ENCODE measurements at regions not wholly inside any gene's neighbourhood (a gene's known extent, or its start where the extent isn't known, plus 50 kb on each side); places are given as distances from the start of the nearest gene placed in this dataset.

- no peak for TF ChIP-seq CTCF (conservative IDR thresholded peaks at IDR 0.05)
- H3K4me3 Mint-ChIP-seq = no peak overlapping the region
- no peak overlapping the region for H3K27ac Mint-ChIP-seq (ENCODE audit: unreplicated experiment)
- H3K4me1 Mint-ChIP-seq = peaks cover 8% of the 10 kb centered on the region
- H3K27me3 Mint-ChIP-seq (ENCODE audit: low read depth) = no peaks in the 10 kb centered on the region
- peaks cover 21% of the 10 kb centered on the region for H3K36me3 Mint-ChIP-seq (ENCODE audit: low read depth)
- peaks cover 10% of the 10 kb centered on the region for H3K9me3 Mint-ChIP-seq
- no peak for DNase-seq (ENCODE audit: low read depth, low spot score)
Observed at GRCh38 chr4:125420526-125420925, 105.8 kb downstream of the FAT4 start.

DNA sequence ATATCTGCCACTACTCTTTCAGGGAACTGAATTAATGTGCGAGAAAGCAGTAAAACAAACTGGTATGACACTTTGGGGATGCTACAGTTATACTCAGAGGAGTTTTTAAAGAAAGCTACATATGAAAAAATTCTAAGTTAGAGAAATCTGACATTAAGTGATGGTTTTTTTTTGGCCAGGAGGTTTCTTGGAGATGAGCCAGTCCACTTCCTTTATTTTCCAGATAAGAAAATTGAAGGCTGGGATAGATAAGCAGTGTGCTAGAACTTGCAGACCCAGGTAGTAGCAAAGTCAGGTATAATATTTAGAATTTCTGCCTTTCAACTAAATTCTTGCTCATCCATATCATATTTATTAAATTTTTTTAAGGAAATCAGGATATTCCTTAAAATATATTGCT lies 106.8 kb downstream of the FAT4 start:
- no peak for TF ChIP-seq CTCF (conservative IDR thresholded peaks at IDR 0.05)
- no peak for DNase-seq (ENCODE audit: low read depth, low spot score)
- no peak overlapping the region for H3K4me3 Mint-ChIP-seq
- no peaks in the 10 kb centered on the region for H3K27me3 Mint-ChIP-seq (ENCODE audit: low read depth)
- peaks cover 8% of the 10 kb centered on the region for H3K4me1 Mint-ChIP-seq
- peaks cover 8% of the 10 kb centered on the region for H3K9me3 Mint-ChIP-seq
- H3K36me3 Mint-ChIP-seq (ENCODE audit: low read depth) = peaks cover 18% of the 10 kb centered on the region
- H3K27ac Mint-ChIP-seq (ENCODE audit: unreplicated experiment) = no peak overlapping the region

GRCh38 chr4:125423124-125423523 lies 108.4 kb downstream of the FAT4 start:
- no peak for DNase-seq (ENCODE audit: low read depth, low spot score)
- H3K9me3 Mint-ChIP-seq = peaks cover 8% of the 10 kb centered on the region
- peaks cover 18% of the 10 kb centered on the region for H3K36me3 Mint-ChIP-seq (ENCODE audit: low read depth)
- no peak overlapping the region for H3K27ac Mint-ChIP-seq (ENCODE audit: unreplicated experiment)
- no peaks in the 10 kb centered on the region for H3K27me3 Mint-ChIP-seq (ENCODE audit: low read depth)
- peaks cover 8% of the 10 kb centered on the region for H3K4me1 Mint-ChIP-seq
- no peak overlapping the region for H3K4me3 Mint-ChIP-seq
- no peak for TF ChIP-seq CTCF (conservative IDR thresholded peaks at IDR 0.05)

GRCh38 chr4:125428832-125429231 lies 114.1 kb downstream of the FAT4 start:
- no peak for TF ChIP-seq CTCF (conservative IDR thresholded peaks at IDR 0.05)
- no peaks in the 10 kb centered on the region for H3K27me3 Mint-ChIP-seq (ENCODE audit: low read depth)
- peaks cover 2% of the 10 kb centered on the region for H3K9me3 Mint-ChIP-seq
- peaks cover 6% of the 10 kb centered on the region for H3K36me3 Mint-ChIP-seq (ENCODE audit: low read depth)
- no peak for DNase-seq (ENCODE audit: low read depth, low spot score)
- H3K27ac Mint-ChIP-seq (ENCODE audit: unreplicated experiment) = no peak overlapping the region
- no peak overlapping the region for H3K4me3 Mint-ChIP-seq
- H3K4me1 Mint-ChIP-seq = no peaks in the 10 kb centered on the region

GRCh38 chr4:125430086-125430485 lies 115.3 kb downstream of the FAT4 start:
- Mint-ChIP-seq H3K27ac (ENCODE audit: unreplicated experiment) (no peak overlapping the region), H3K27me3 (ENCODE audit: low read depth) (no peaks in the 10 kb centered on the region), H3K4me3 (no peak overlapping the region), H3K4me1 (no peaks in the 10 kb centered on the region), H3K9me3 (no peaks in the 10 kb centered on the region), H3K36me3 (ENCODE audit: low read depth) (peaks cover 3% of the 10 kb centered on the region)
- no peak for TF ChIP-seq CTCF (conservative IDR thresholded peaks at IDR 0.05)
- DNase-seq (ENCODE audit: low read depth, low spot score) = no peak

GRCh38 chr4:125432078-125432477 lies 117.3 kb downstream of the FAT4 start:
- no peak overlapping the region for H3K27ac Mint-ChIP-seq (ENCODE audit: unreplicated experiment)
- DNase-seq (ENCODE audit: low read depth, low spot score) = no peak
- H3K4me1 Mint-ChIP-seq = no peaks in the 10 kb centered on the region
- H3K27me3 Mint-ChIP-seq (ENCODE audit: low read depth) = no peaks in the 10 kb centered on the region
- no peaks in the 10 kb centered on the region for H3K9me3 Mint-ChIP-seq
- peaks cover 9% of the 10 kb centered on the region for H3K36me3 Mint-ChIP-seq (ENCODE audit: low read depth)
- H3K4me3 Mint-ChIP-seq = no peak overlapping the region
- TF ChIP-seq CTCF (conservative IDR thresholded peaks at IDR 0.05) = no peak

Measured in neural crest cell (in vitro differentiated cells).